SU-DHL-6 (cell line): ENCODE measurements at regions not wholly inside any gene's neighbourhood (a gene's known extent, or its start where the extent isn't known, plus 50 kb on each side); places are given as distances from the start of the nearest gene placed in this dataset.

Experiments used
- H2AFZ ChIP-seq: fragments of 200-600 bp; sonication (generic); 2 replicates; pipeline ENCODE4 v1.6.1; 2014; ENCODE audit warnings: low read depth, mild to moderate bottlenecking, moderate library complexity, mixed read lengths, antibody characterized with exemption, low read length; ENCODE audit not compliant: severe bottlenecking
- H3F3A ChIP-seq: fragments of 200-600 bp; shearing (Covaris generic); 2 replicates; pipeline ENCODE4 v1.6.0; 2016; ENCODE audit warnings: antibody characterized with exemption, mild to moderate bottlenecking; ENCODE audit not compliant: insufficient read depth
- H3K27ac ChIP-seq: fragments of 200-600 bp; sonication (generic); 2 replicates; pipeline ENCODE4 v1.5.1; 2016; ENCODE audit warnings: low read depth, mild to moderate bottlenecking, low read length, moderate library complexity, mixed read lengths
- H3K27me3 ChIP-seq: fragments of 200-600 bp; sonication (generic), shearing (Covaris generic); 2 replicates; pipeline ENCODE4 v1.6.0; 2014; ENCODE audit warnings: mild to moderate bottlenecking, low read length
- H3K36me3 ChIP-seq: fragments of 200-600 bp; sonication (generic); 2 replicates; pipeline ENCODE4 v1.6.1; 2014; ENCODE audit warnings: mild to moderate bottlenecking, low read length, mixed read lengths
- H3K4me2 ChIP-seq: fragments of 300-600, 200-600 bp; shearing (Covaris generic), sonication (generic); 2 replicates; pipeline ENCODE4 v1.6.0; 2014; ENCODE audit warnings: low read length, low read depth, mild to moderate bottlenecking; ENCODE audit not compliant: poor library complexity, severe bottlenecking
- H3K4me3 ChIP-seq: fragments of 200-600 bp; sonication (generic); 2 replicates; pipeline ENCODE4 v1.5.1; 2014; ENCODE audit warnings: antibody characterized with exemption, low read length, mild to moderate bottlenecking, mixed read lengths; ENCODE audit not compliant: insufficient read depth, poor library complexity, severe bottlenecking
- H3K79me2 ChIP-seq: fragments of 200-600 bp; sonication (generic); 2 replicates; pipeline ENCODE4 v1.6.1; 2014; ENCODE audit warnings: mild to moderate bottlenecking, low read length, moderate library complexity; ENCODE audit not compliant: insufficient read depth
- H3K9ac ChIP-seq: fragments of 200-600 bp; sonication (generic); 2 replicates; pipeline ENCODE4 v1.7.0; 2014; ENCODE audit warnings: mild to moderate bottlenecking, low read length
- H3K9me2 ChIP-seq: fragments of 200-600 bp; sonication (generic); replicated peaks from 2 replicates; pipeline ENCODE4 v1.6.1; 2014; ENCODE audit warnings: low read length; ENCODE audit not compliant: insufficient read depth
- H3K9me3 ChIP-seq: fragments of 200-600 bp; sonication (generic); 2 replicates; pipeline ENCODE4 v1.6.1; 2014; ENCODE audit warnings: low read length, mixed read lengths; ENCODE audit not compliant: insufficient read depth
- H4K20me1 ChIP-seq: fragments of 200-600 bp; sonication (generic); 2 replicates; pipeline ENCODE4 v1.6.1; 2014; ENCODE audit warnings: low read depth, mild to moderate bottlenecking, antibody characterized with exemption, low read length, moderate library complexity, mixed read lengths
- EZH2phosphoT487 ChIP-seq: fragments of 200-600 bp; sonication (generic), shearing (Covaris generic); conservative IDR thresholded peaks from 2 replicates; pipeline ENCODE4 v1.6.1; 2018; ENCODE audit warnings: mild to moderate bottlenecking, antibody characterized with exemption, low read length, moderate library complexity, mixed read lengths
- TF ChIP-seq, protein P1 (sequence below): fragments of 200-600 bp; sonication (generic); IDR thresholded peaks from one replicate; pipeline ENCODE4 v1.5.1; 2017; ENCODE audit warnings: antibody characterized with exemption, mild to moderate bottlenecking, low read length, moderate library complexity; ENCODE audit not compliant: insufficient read depth, poor library complexity, severe bottlenecking

- TF ChIP-seq, protein P1, sequence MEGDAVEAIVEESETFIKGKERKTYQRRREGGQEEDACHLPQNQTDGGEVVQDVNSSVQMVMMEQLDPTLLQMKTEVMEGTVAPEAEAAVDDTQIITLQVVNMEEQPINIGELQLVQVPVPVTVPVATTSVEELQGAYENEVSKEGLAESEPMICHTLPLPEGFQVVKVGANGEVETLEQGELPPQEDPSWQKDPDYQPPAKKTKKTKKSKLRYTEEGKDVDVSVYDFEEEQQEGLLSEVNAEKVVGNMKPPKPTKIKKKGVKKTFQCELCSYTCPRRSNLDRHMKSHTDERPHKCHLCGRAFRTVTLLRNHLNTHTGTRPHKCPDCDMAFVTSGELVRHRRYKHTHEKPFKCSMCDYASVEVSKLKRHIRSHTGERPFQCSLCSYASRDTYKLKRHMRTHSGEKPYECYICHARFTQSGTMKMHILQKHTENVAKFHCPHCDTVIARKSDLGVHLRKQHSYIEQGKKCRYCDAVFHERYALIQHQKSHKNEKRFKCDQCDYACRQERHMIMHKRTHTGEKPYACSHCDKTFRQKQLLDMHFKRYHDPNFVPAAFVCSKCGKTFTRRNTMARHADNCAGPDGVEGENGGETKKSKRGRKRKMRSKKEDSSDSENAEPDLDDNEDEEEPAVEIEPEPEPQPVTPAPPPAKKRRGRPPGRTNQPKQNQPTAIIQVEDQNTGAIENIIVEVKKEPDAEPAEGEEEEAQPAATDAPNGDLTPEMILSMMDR: no peak
- no peak for TF ChIP-seq EZH2phosphoT487
- H3K27ac ChIP-seq: no peak overlapping the region
- H3K4me2 ChIP-seq: no peak overlapping the region
- H3F3A ChIP-seq: no peaks in the 10 kb centered on the region
- no peaks in the 10 kb centered on the region for H3K36me3 ChIP-seq
- H3K9me2 ChIP-seq: no peaks in the 10 kb centered on the region
- no peak overlapping the region for H3K9ac ChIP-seq
- no peak overlapping the region for H3K4me3 ChIP-seq
- H4K20me1 ChIP-seq: no peaks in the 10 kb centered on the region
- H2AFZ ChIP-seq: no peak overlapping the region
- H3K9me3 ChIP-seq: no peaks in the 10 kb centered on the region
- H3K79me2 ChIP-seq: no peaks in the 10 kb centered on the region
- no peaks in the 10 kb centered on the region for H3K27me3 ChIP-seq
These were observed 325.6 kb downstream of the PRELID2 start for GRCh38 chr5:145509336-145510136.

- H2AFZ ChIP-seq: no peak overlapping the region
- no peaks in the 10 kb centered on the region for H3K27me3 ChIP-seq
- H3K9me2 ChIP-seq: no peaks in the 10 kb centered on the region
- no peaks in the 10 kb centered on the region for H3K79me2 ChIP-seq
- H3K9me3 ChIP-seq: no peaks in the 10 kb centered on the region
- no peak overlapping the region for H3K4me2 ChIP-seq
- H3K27ac ChIP-seq: no peak overlapping the region
- H4K20me1 ChIP-seq: no peaks in the 10 kb centered on the region
- no peak for TF ChIP-seq EZH2phosphoT487
- TF ChIP-seq, protein P1: no peak
- H3F3A ChIP-seq: no peaks in the 10 kb centered on the region
- H3K4me3 ChIP-seq: no peak overlapping the region
- no peaks in the 10 kb centered on the region for H3K36me3 ChIP-seq
- no peak overlapping the region for H3K9ac ChIP-seq
These were observed 328.8 kb downstream of the PRELID2 start for GRCh38 chr5:145506185-145506850.

DNA sequence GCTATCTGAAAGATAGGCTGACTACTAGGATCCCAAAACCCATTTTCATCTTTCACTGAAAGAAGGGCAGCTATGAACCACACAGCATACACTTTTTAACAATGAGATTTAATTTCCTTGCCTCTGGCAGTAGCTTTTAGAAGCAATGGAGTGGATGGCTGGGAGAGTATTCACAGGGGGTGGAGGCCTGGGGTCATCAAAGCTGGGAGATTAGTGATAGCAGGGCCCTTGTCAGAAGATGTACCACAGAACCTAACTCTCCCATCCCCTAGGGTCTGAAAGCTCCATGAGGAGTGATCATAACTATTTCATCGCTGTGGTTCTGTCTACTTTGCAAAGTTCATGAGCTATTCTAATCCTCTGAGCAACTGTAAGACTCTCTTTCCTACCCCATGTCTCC lies 332.2 kb downstream of the PRELID2 start:
- Histone ChIP-seq H3K36me3 (no peaks in the 10 kb centered on the region), H3K4me3 (no peak overlapping the region), H2AFZ (no peak overlapping the region), H3K27ac (no peak overlapping the region), H4K20me1 (no peaks in the 10 kb centered on the region), H3K27me3 (no peaks in the 10 kb centered on the region), H3K4me2 (no peak overlapping the region), H3K79me2 (no peaks in the 10 kb centered on the region), H3K9ac (no peak overlapping the region), H3F3A (no peaks in the 10 kb centered on the region), H3K9me2 (no peaks in the 10 kb centered on the region), H3K9me3 (no peaks in the 10 kb centered on the region)
- TF ChIP-seq, protein P1: no peak
- TF ChIP-seq EZH2phosphoT487: no peak
